Breast epithelium (tissue), 4 donors: ENCODE measurements at regions not wholly inside any gene's neighbourhood (a gene's known extent, or its start where the extent isn't known, plus 50 kb on each side); places are given as distances from the start of the nearest gene placed in this dataset.

Source experiments
- DNase-seq, 2 donors: peaks; one replicate each; pipeline ENCODE4 v3.0.0-alpha.2; 2019; ENCODE audit warnings: low spot score in 2 of 2
- H3K27ac ChIP-seq, 2 donors: fragments of 200-600 bp; sonication (generic) in 1 of 2; one replicate each; pipeline ENCODE4 v1.5.1; 2016 to 2019; ENCODE audit warnings: mild to moderate bottlenecking in 1 of 2
- H3K27me3 ChIP-seq, 2 donors: fragments of 200-600 bp; sonication (generic) in 1 of 2; one replicate each; pipeline versions ENCODE4 v1.5.1 to v1.6.0; 2017 to 2019; ENCODE audit warnings: control low read depth in 1 of 2, mild to moderate bottlenecking in 1 of 2
- H3K36me3 ChIP-seq: fragments of 200-600 bp; one replicate; pipeline ENCODE4 v1.5.1; 2019
- H3K4me1 ChIP-seq, 2 donors: fragments of 200-600 bp; sonication (generic); one replicate each; pipeline ENCODE4 v1.5.1; 2016 to 2019; ENCODE audit warnings: control low read depth in 1 of 2
- H3K4me3 ChIP-seq, 3 donors: fragments of 200-600 bp; sonication (generic); 1 replicate in 2 of 3; 2 replicates in 1 of 3; pipeline ENCODE4 v1.5.1; 2016 to 2019; ENCODE audit warnings: mild to moderate bottlenecking in 3 of 3, moderate library complexity in 2 of 3
- H3K9me3 ChIP-seq, 2 donors: fragments of 200-600 bp; sonication (generic) in 1 of 2; one replicate each; pipeline ENCODE4 v1.5.1; 2016 to 2019; ENCODE audit warnings: control low read depth in 1 of 2
- CTCF ChIP-seq, 3 donors: fragments of 450-650 bp; IDR thresholded peaks; one replicate each; pipeline ENCODE4 v1.5.1; 2016 to 2017; ENCODE audit warnings: antibody characterized with exemption in 3 of 3, mild to moderate bottlenecking in 3 of 3, moderate library complexity in 3 of 3
- POLR2A ChIP-seq: fragments of 450-650 bp; IDR thresholded peaks from one replicate; pipeline ENCODE4 v1.6.1; 2016; ENCODE audit warnings: antibody characterized with exemption, mild to moderate bottlenecking, moderate library complexity
- POLR2AphosphoS5 ChIP-seq, 3 donors: sonication (generic); formaldehyde crosslinking; IDR thresholded peaks; one replicate each; pipeline ENCODE4 v1.6.1; 2017; ENCODE audit warnings: antibody characterized with exemption in 3 of 3
- intact Hi-C: fragments of 100-400 bp; cut with DNase I; formaldehyde crosslinking; loops from one replicate; pipeline ENCODE4 v1.15.1; 2023; ENCODE audit warnings: low total_unique reads

DNA sequence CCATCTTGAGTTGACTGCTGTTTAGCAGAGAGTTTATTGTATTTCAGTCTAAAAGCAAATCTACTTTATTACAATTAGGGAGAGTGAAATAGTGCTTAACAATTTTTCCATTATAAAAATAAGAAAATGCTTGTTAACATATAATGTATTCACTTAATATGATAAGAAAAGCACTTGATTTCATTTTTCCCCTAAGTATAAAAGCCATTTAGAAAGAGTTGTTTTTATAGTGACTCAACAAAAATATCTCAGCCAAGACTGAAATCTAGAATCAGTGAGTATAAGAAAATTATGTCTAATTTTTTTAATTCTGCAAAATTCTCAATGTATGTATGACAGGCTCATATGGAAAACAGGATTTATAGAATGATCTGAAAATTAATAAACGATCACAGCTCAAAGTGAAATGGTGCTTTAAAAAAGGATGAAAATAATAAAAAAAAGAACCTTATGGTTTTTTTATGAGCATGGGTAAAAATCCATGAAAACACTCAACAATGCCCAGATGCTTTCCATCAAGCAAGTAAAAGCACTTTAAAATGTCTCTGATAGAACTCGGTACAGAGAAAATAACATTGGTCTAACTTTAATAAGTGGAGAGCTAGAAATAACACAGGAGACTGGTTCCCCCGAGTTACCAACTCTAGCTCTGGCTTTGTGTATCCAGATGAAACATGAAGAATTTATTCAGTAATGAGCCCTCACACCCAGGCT is 1057.8 kb upstream of the WWC1 start:
- Histone ChIP-seq H3K36me3 (no peaks in the 10 kb centered on the region), H3K4me1 (no peaks in the 10 kb centered on the region), H3K4me3 (no peak overlapping the region), H3K27me3 (no peaks in the 10 kb centered on the region), H3K27ac (no peak overlapping the region), H3K9me3 (peaks cover 0 to 5% of the 10 kb centered on the region in 2 donors)
- no peak for TF ChIP-seq CTCF (IDR thresholded peaks at IDR 0.05)
- TF ChIP-seq POLR2A, result no peak
- no peak for TF ChIP-seq POLR2AphosphoS5 (IDR thresholded peaks at IDR 0.05)
- intact Hi-C loops, result no loop called here
- DNase-seq, result no peak

- intact Hi-C loops, result no loop called here
- Histone ChIP-seq H3K36me3 (no peaks in the 10 kb centered on the region), H3K27ac (no peak overlapping the region), H3K4me1 (no peaks in the 10 kb centered on the region), H3K9me3 (no peaks in the 10 kb centered on the region), H3K4me3 (no peak overlapping the region), H3K27me3 (no peaks in the 10 kb centered on the region)
- TF ChIP-seq POLR2AphosphoS5 (IDR thresholded peaks at IDR 0.05) (no peak), POLR2A (no peak), CTCF (IDR thresholded peaks at IDR 0.05) (no peak)
- no peak for DNase-seq
Measured at GRCh38 chr5:167241436-167242067, 1049.9 kb upstream of the WWC1 start.

DNA sequence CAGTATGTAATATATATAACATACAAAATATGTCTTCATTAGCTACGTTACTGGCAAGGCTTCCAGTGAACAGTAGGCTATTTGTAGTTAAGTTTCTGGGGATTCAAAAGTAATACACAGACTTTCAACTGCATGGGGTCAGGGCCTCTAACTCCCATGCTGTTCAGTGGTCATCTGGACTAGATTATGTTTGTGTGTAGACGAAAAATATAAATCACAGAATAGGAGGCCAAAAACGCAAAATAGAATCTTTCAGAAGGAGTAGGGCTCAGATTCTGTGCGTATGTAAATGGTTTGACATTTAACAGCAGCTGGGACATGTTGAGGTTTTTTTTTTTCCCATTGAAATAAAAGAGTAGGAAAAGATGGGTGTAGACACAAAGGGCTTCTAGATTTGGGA is 1048.7 kb upstream of the WWC1 start:
- TF ChIP-seq POLR2A, result no peak
- TF ChIP-seq POLR2AphosphoS5 (IDR thresholded peaks at IDR 0.05), result no peak
- no peak for TF ChIP-seq CTCF (IDR thresholded peaks at IDR 0.05)
- Histone ChIP-seq H3K27me3 (no peaks in the 10 kb centered on the region), H3K9me3 (no peaks in the 10 kb centered on the region), H3K4me1 (no peaks in the 10 kb centered on the region), H3K4me3 (no peak overlapping the region), H3K36me3 (no peaks in the 10 kb centered on the region), H3K27ac (no peak overlapping the region)
- intact Hi-C loops, result no loop called here
- no peak for DNase-seq

- no peak overlapping the region for H3K4me3 ChIP-seq
- TF ChIP-seq POLR2A, result no peak
- TF ChIP-seq POLR2AphosphoS5 (IDR thresholded peaks at IDR 0.05), result no peak
- TF ChIP-seq CTCF (IDR thresholded peaks at IDR 0.05), result no peak
- H3K36me3 ChIP-seq, result no peaks in the 10 kb centered on the region
- intact Hi-C loops, result no loop called here
- no peak overlapping the region for H3K27ac ChIP-seq
- H3K4me1 ChIP-seq, result no peaks in the 10 kb centered on the region
- DNase-seq, result no peak
- H3K9me3 ChIP-seq, result no peaks in the 10 kb centered on the region
- no peaks in the 10 kb centered on the region for H3K27me3 ChIP-seq
Measured at GRCh38 chr5:167243463-167243862, 1048.0 kb upstream of the WWC1 start.

GRCh38 chr5:167244583-167244982 is 1046.9 kb upstream of the WWC1 start:
- no peak for TF ChIP-seq POLR2A
- no peak for TF ChIP-seq CTCF (IDR thresholded peaks at IDR 0.05)
- TF ChIP-seq POLR2AphosphoS5 (IDR thresholded peaks at IDR 0.05), result no peak
- Histone ChIP-seq H3K4me3 (no peak overlapping the region), H3K9me3 (no peaks in the 10 kb centered on the region), H3K4me1 (no peaks in the 10 kb centered on the region), H3K36me3 (no peaks in the 10 kb centered on the region), H3K27ac (no peak overlapping the region), H3K27me3 (no peaks in the 10 kb centered on the region)
- no peak for DNase-seq
- intact Hi-C loops, result no loop called here
